Vagina (tissue), 2 donors: ENCODE measurements at regions not wholly inside any gene's neighbourhood (a gene's known extent, or its start where the extent isn't known, plus 50 kb on each side); places are given as distances from the start of the nearest gene placed in this dataset.

Experiments used
- DNase-seq, 2 donors: peaks; one replicate each; pipeline ENCODE4 v3.0.0-alpha.2; 2017; ENCODE audit errors: extremely low spot score in 2 of 2
- H3K27ac ChIP-seq: fragments of 200-600 bp; sonication (generic); one replicate; pipeline ENCODE4 v1.5.1; 2019
- H3K27me3 ChIP-seq: fragments of 200-600 bp; sonication (generic); one replicate; pipeline ENCODE4 v1.5.1; 2019
- H3K36me3 ChIP-seq, 2 donors: fragments of 200-600 bp; sonication (generic); one replicate each; pipeline ENCODE4 v1.5.1; 2017 to 2019
- H3K4me1 ChIP-seq: fragments of 200-600 bp; sonication (generic); one replicate; pipeline ENCODE4 v1.5.1; 2019
- H3K4me3 ChIP-seq, 2 donors: fragments of 200-600 bp; sonication (generic); 1 replicate in 1 of 2; 2 replicates in 1 of 2; pipeline ENCODE4 v1.5.1; 2016 to 2019
- H3K9me3 ChIP-seq: fragments of 200-600 bp; sonication (generic); one replicate; pipeline ENCODE4 v1.5.1; 2019
- POLR2A ChIP-seq, 2 donors: fragments of 450-650 bp; IDR thresholded peaks; one replicate each; pipeline ENCODE4 v1.6.1; 2017; ENCODE audit warnings: antibody characterized with exemption in 2 of 2, mild to moderate bottlenecking in 2 of 2, moderate library complexity in 2 of 2
- POLR2AphosphoS5 ChIP-seq, 2 donors: sonication (generic); formaldehyde crosslinking; IDR thresholded peaks; one replicate each; pipeline ENCODE4 v1.9.0; 2017; ENCODE audit warnings: antibody characterized with exemption in 2 of 2, mild to moderate bottlenecking in 2 of 2, low read depth in 1 of 2; ENCODE audit not compliant: insufficient read depth in 1 of 2
- intact Hi-C: fragments of 100-400 bp; cut with DNase I; formaldehyde crosslinking; loops from one replicate; pipeline ENCODE4 v1.15.1; 2023
- TF ChIP-seq, protein P1 (sequence below), 3 experiments: fragments of 450-650 bp in 2 of 3; fragments of 200-600 bp in 1 of 3; sonication (generic) in 1 of 3; IDR thresholded peaks; one replicate each; pipeline ENCODE4 v1.5.1; 2017 to 2019; ENCODE audit warnings: antibody characterized with exemption in 3 of 3, mild to moderate bottlenecking in 2 of 3, moderate library complexity in 2 of 3

- Histone ChIP-seq H3K27me3 (no peaks in the 10 kb centered on the region), H3K4me3 (no peak overlapping the region), H3K36me3 (no peaks in the 10 kb centered on the region), H3K4me1 (no peaks in the 10 kb centered on the region), H3K27ac (no peak overlapping the region), H3K9me3 (no peaks in the 10 kb centered on the region)
- intact Hi-C loops, result no loop called here
- TF ChIP-seq POLR2AphosphoS5 (IDR thresholded peaks at IDR 0.05; ENCODE audit: insufficient read depth in 1 of 2, low read depth in 1 of 2), result no peak
- TF ChIP-seq POLR2A (IDR thresholded peaks at IDR 0.05), result no peak
- TF ChIP-seq, protein P1, sequence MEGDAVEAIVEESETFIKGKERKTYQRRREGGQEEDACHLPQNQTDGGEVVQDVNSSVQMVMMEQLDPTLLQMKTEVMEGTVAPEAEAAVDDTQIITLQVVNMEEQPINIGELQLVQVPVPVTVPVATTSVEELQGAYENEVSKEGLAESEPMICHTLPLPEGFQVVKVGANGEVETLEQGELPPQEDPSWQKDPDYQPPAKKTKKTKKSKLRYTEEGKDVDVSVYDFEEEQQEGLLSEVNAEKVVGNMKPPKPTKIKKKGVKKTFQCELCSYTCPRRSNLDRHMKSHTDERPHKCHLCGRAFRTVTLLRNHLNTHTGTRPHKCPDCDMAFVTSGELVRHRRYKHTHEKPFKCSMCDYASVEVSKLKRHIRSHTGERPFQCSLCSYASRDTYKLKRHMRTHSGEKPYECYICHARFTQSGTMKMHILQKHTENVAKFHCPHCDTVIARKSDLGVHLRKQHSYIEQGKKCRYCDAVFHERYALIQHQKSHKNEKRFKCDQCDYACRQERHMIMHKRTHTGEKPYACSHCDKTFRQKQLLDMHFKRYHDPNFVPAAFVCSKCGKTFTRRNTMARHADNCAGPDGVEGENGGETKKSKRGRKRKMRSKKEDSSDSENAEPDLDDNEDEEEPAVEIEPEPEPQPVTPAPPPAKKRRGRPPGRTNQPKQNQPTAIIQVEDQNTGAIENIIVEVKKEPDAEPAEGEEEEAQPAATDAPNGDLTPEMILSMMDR (IDR thresholded peaks at IDR 0.05), result no peak
- no peak for DNase-seq
These were observed 142.3 kb downstream of the BARHL2 start for GRCh38 chr1:90574692-90575370.

GRCh38 chr1:90573736-90574135 is 143.4 kb downstream of the BARHL2 start:
- Histone ChIP-seq H3K9me3 (no peaks in the 10 kb centered on the region), H3K4me1 (no peaks in the 10 kb centered on the region), H3K27me3 (no peaks in the 10 kb centered on the region), H3K36me3 (no peaks in the 10 kb centered on the region), H3K4me3 (no peak overlapping the region), H3K27ac (no peak overlapping the region)
- no peak for TF ChIP-seq POLR2AphosphoS5 (IDR thresholded peaks at IDR 0.05; ENCODE audit: insufficient read depth in 1 of 2, low read depth in 1 of 2)
- TF ChIP-seq, protein P1 (IDR thresholded peaks at IDR 0.05), result no peak
- TF ChIP-seq POLR2A (IDR thresholded peaks at IDR 0.05), result no peak
- no peak for DNase-seq
- intact Hi-C loops, result no loop called here

GRCh38 chr1:90572446-90572845 is 144.7 kb downstream of the BARHL2 start:
- no peak overlapping the region for H3K27ac ChIP-seq
- no peak overlapping the region for H3K4me3 ChIP-seq
- no peaks in the 10 kb centered on the region for H3K27me3 ChIP-seq
- TF ChIP-seq POLR2AphosphoS5 (IDR thresholded peaks at IDR 0.05; ENCODE audit: insufficient read depth in 1 of 2, low read depth in 1 of 2), result no peak
- no peak for TF ChIP-seq POLR2A (IDR thresholded peaks at IDR 0.05)
- TF ChIP-seq, protein P1 (IDR thresholded peaks at IDR 0.05), result no peak
- intact Hi-C loops, result no loop called here
- no peaks in the 10 kb centered on the region for H3K36me3 ChIP-seq
- no peaks in the 10 kb centered on the region for H3K9me3 ChIP-seq
- no peak for DNase-seq
- no peaks in the 10 kb centered on the region for H3K4me1 ChIP-seq

DNA sequence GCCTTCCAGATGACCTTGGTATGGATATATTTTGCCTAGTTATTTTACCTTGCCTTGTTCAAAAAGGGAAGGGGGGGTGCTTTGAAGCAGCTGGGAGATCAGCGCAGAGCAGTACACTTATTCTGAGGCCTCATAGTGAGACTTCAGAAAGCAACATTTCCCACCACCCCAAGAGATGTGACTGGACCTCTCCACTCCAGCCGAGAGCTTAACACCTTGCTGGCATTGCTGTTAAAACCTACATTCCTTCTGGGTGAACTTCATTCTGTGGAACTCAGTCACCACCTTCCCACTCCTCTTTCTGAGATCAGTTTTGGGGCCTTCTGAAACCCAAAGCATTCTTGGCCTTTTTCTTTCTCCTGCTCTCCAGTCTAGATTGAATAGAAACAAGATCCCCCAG is 148.7 kb downstream of the BARHL2 start:
- H3K27me3 ChIP-seq, result no peaks in the 10 kb centered on the region
- no peak overlapping the region for H3K4me3 ChIP-seq
- no peak overlapping the region for H3K27ac ChIP-seq
- DNase-seq, result no peak
- no peaks in the 10 kb centered on the region for H3K36me3 ChIP-seq
- intact Hi-C loops, result no loop called here
- no peaks in the 10 kb centered on the region for H3K9me3 ChIP-seq
- TF ChIP-seq POLR2A (IDR thresholded peaks at IDR 0.05), result no peak
- no peak for TF ChIP-seq POLR2AphosphoS5 (IDR thresholded peaks at IDR 0.05; ENCODE audit: insufficient read depth in 1 of 2, low read depth in 1 of 2)
- TF ChIP-seq, protein P1 (IDR thresholded peaks at IDR 0.05), result no peak
- no peaks in the 10 kb centered on the region for H3K4me1 ChIP-seq

DNA sequence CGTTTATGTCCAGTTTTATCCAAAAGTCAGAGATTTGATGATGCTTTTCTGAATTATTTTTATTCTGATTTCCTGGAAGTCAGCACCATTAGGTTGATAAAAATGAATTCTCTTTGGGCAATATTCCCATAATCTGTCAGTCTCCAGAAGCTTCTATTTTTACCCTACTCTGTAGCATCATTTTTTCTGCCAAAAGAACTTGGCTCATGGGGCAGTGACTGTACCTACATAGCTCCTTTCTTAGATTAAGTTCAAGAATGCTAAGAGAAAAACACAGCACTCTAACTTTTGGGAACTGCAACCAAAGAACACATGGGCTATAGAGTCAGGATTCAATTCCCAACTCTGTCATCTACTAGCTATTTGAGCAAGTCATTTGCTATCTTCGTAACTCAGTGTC is 152.9 kb downstream of the BARHL2 start:
- Histone ChIP-seq H3K36me3 (no peaks in the 10 kb centered on the region), H3K9me3 (no peaks in the 10 kb centered on the region), H3K4me3 (no peak overlapping the region), H3K27ac (no peak overlapping the region), H3K4me1 (no peaks in the 10 kb centered on the region), H3K27me3 (no peaks in the 10 kb centered on the region)
- intact Hi-C loops, result no loop called here
- no peak for DNase-seq
- TF ChIP-seq POLR2AphosphoS5 (IDR thresholded peaks at IDR 0.05; ENCODE audit: insufficient read depth in 1 of 2, low read depth in 1 of 2) (no peak), POLR2A (IDR thresholded peaks at IDR 0.05) (no peak)
- TF ChIP-seq, protein P1 (IDR thresholded peaks at IDR 0.05), result no peak
